ENCODE measurements at regions not wholly inside any gene's neighbourhood (a gene's known extent, or its start where the extent isn't known, plus 50 kb on each side); places are given as distances from the start of the nearest gene placed in this dataset.

DNA sequence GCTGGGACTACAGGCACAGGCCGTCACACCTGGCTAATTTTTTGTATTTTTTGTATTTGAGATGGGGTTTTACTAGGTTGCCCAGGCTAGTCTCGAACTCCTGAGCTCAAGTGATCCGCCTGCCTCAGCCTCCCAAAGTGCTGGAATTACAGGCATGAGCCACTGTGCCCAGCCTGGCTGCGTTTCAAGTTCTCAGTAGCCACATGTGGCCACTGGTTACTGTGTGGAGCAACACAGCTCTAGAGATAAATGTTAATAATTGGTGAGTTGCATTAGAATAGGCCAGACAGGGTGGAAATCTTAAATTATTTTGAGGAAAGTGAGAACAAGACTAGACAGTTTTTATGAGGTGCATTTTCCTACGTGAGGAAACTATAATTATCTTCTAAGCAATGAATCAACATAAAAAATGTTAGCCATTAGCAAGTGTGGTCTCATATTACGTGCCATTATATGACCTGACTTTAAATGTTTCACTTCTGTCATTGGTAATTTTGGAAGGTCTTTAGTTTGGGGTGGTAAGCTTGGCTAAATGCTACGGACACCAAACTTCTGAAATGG, 129.6 kb downstream of the PLEKHG1 start (continued):
- TF ChIP-seq, protein P1, sequence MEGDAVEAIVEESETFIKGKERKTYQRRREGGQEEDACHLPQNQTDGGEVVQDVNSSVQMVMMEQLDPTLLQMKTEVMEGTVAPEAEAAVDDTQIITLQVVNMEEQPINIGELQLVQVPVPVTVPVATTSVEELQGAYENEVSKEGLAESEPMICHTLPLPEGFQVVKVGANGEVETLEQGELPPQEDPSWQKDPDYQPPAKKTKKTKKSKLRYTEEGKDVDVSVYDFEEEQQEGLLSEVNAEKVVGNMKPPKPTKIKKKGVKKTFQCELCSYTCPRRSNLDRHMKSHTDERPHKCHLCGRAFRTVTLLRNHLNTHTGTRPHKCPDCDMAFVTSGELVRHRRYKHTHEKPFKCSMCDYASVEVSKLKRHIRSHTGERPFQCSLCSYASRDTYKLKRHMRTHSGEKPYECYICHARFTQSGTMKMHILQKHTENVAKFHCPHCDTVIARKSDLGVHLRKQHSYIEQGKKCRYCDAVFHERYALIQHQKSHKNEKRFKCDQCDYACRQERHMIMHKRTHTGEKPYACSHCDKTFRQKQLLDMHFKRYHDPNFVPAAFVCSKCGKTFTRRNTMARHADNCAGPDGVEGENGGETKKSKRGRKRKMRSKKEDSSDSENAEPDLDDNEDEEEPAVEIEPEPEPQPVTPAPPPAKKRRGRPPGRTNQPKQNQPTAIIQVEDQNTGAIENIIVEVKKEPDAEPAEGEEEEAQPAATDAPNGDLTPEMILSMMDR (tag by site-specific recombination; IDR thresholded peaks at IDR 0.05): no peak
- TF ChIP-seq ZNF121 (tag by site-specific recombination; IDR thresholded peaks at IDR 0.05) (no peak; the same call in 1 of the 2 replicates), ZNF221 (tag by site-specific recombination; IDR thresholded peaks at IDR 0.05; ENCODE audit: borderline replicate concordance) (0 out of 2 replicates have a peak, but pooled peaks have one; percentile 30), ZNF114 (tag by site-specific recombination; IDR thresholded peaks at IDR 0.05) (no peak), ZNF140 (tag by site-specific recombination; IDR thresholded peaks at IDR 0.05) (no peak), ZNF169 (tag by site-specific recombination; IDR thresholded peaks at IDR 0.05) (no peak), SP7 (tag by site-specific recombination; IDR thresholded peaks at IDR 0.05) (peak; percentile 98), ZNF354C (tag by site-specific recombination; IDR thresholded peaks at IDR 0.05; ENCODE audit: borderline replicate concordance, low read depth) (no peak), ZNF558 (tag by site-specific recombination; IDR thresholded peaks at IDR 0.05) (no peak), ZSCAN30 (tag by site-specific recombination; IDR thresholded peaks at IDR 0.05) (peak; percentile 35; the same call in 1 of the 2 replicates), ZNF174 (tag by site-specific recombination; IDR thresholded peaks at IDR 0.05) (no peak), ZNF560 (tag by site-specific recombination; IDR thresholded peaks at IDR 0.05; ENCODE audit: borderline replicate concordance) (no peak), ZNF274 (IDR thresholded peaks at IDR 0.05; ENCODE audit: low read length) (no peak), ZNF274 (tag by site-specific recombination; IDR thresholded peaks at IDR 0.05; ENCODE audit: borderline replicate concordance) (no peak), ZNF416 (tag by site-specific recombination; IDR thresholded peaks at IDR 0.05) (no peak), ZNF610 (tag by site-specific recombination; IDR thresholded peaks at IDR 0.05; ENCODE audit: borderline replicate concordance) (0 out of 2 replicates have a peak, but pooled peaks have one; percentile 10), SETDB1 (IDR thresholded peaks at IDR 0.05; ENCODE audit: insufficient read length, low read length) (no peak), ZNF776 (tag by site-specific recombination; IDR thresholded peaks at IDR 0.05; ENCODE audit: borderline replicate concordance) (no peak), ZIC2 (tag by site-specific recombination; IDR thresholded peaks at IDR 0.05) (no peak), KLF10 (tag by site-specific recombination; IDR thresholded peaks at IDR 0.05) (no peak)
- TF ChIP-seq, protein P2, sequence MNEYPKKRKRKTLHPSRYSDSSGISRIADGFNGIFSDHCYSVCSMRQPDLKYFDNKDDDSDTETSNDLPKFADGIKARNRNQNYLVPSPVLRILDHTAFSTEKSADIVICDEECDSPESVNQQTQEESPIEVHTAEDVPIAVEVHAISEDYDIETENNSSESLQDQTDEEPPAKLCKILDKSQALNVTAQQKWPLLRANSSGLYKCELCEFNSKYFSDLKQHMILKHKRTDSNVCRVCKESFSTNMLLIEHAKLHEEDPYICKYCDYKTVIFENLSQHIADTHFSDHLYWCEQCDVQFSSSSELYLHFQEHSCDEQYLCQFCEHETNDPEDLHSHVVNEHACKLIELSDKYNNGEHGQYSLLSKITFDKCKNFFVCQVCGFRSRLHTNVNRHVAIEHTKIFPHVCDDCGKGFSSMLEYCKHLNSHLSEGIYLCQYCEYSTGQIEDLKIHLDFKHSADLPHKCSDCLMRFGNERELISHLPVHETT (tag by site-specific recombination; IDR thresholded peaks at IDR 0.05): no peak
- TF ChIP-seq, protein P3, sequence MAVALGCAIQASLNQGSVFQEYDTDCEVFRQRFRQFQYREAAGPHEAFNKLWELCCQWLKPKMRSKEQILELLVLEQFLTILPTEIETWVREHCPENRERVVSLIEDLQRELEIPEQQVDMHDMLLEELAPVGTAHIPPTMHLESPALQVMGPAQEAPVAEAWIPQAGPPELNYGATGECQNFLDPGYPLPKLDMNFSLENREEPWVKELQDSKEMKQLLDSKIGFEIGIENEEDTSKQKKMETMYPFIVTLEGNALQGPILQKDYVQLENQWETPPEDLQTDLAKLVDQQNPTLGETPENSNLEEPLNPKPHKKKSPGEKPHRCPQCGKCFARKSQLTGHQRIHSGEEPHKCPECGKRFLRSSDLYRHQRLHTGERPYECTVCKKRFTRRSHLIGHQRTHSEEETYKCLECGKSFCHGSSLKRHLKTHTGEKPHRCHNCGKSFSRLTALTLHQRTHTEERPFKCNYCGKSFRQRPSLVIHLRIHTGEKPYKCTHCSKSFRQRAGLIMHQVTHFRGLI (tag by site-specific recombination; IDR thresholded peaks at IDR 0.05): no peak
- TF ChIP-seq, protein P4, sequence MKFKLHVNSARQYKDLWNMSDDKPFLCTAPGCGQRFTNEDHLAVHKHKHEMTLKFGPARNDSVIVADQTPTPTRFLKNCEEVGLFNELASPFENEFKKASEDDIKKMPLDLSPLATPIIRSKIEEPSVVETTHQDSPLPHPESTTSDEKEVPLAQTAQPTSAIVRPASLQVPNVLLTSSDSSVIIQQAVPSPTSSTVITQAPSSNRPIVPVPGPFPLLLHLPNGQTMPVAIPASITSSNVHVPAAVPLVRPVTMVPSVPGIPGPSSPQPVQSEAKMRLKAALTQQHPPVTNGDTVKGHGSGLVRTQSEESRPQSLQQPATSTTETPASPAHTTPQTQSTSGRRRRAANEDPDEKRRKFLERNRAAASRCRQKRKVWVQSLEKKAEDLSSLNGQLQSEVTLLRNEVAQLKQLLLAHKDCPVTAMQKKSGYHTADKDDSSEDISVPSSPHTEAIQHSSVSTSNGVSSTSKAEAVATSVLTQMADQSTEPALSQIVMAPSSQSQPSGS (tag by site-specific recombination; IDR thresholded peaks at IDR 0.05; ENCODE audit: low read depth): no peak
- TF ChIP-seq, protein P5, sequence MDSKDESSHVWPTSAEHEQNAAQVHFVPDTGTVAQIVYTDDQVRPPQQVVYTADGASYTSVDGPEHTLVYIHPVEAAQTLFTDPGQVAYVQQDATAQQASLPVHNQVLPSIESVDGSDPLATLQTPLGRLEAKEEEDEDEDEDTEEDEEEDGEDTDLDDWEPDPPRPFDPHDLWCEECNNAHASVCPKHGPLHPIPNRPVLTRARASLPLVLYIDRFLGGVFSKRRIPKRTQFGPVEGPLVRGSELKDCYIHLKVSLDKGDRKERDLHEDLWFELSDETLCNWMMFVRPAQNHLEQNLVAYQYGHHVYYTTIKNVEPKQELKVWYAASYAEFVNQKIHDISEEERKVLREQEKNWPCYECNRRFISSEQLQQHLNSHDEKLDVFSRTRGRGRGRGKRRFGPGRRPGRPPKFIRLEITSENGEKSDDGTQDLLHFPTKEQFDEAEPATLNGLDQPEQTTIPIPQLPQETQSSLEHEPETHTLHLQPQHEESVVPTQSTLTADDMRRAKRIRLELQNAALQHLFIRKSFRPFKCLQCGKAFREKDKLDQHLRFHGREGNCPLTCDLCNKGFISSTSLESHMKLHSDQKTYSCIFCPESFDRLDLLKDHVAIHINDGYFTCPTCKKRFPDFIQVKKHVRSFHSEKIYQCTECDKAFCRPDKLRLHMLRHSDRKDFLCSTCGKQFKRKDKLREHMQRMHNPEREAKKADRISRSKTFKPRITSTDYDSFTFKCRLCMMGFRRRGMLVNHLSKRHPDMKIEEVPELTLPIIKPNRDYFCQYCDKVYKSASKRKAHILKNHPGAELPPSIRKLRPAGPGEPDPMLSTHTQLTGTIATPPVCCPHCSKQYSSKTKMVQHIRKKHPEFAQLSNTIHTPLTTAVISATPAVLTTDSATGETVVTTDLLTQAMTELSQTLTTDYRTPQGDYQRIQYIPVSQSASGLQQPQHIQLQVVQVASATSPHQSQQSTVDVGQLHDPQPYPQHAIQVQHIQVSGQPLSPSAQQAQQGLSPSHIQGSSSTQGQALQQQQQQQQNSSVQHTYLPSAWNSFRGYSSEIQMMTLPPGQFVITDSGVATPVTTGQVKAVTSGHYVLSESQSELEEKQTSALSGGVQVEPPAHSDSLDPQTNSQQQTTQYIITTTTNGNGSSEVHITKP (tag by site-specific recombination; IDR thresholded peaks at IDR 0.05): peak; percentile 35
- TF ChIP-seq, protein P6, sequence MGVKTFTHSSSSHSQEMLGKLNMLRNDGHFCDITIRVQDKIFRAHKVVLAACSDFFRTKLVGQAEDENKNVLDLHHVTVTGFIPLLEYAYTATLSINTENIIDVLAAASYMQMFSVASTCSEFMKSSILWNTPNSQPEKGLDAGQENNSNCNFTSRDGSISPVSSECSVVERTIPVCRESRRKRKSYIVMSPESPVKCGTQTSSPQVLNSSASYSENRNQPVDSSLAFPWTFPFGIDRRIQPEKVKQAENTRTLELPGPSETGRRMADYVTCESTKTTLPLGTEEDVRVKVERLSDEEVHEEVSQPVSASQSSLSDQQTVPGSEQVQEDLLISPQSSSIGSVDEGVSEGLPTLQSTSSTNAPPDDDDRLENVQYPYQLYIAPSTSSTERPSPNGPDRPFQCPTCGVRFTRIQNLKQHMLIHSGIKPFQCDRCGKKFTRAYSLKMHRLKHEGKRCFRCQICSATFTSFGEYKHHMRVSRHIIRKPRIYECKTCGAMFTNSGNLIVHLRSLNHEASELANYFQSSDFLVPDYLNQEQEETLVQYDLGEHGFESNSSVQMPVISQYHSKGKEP (tag by site-specific recombination; IDR thresholded peaks at IDR 0.05): peak; percentile 86
- TF ChIP-seq, protein P7, sequence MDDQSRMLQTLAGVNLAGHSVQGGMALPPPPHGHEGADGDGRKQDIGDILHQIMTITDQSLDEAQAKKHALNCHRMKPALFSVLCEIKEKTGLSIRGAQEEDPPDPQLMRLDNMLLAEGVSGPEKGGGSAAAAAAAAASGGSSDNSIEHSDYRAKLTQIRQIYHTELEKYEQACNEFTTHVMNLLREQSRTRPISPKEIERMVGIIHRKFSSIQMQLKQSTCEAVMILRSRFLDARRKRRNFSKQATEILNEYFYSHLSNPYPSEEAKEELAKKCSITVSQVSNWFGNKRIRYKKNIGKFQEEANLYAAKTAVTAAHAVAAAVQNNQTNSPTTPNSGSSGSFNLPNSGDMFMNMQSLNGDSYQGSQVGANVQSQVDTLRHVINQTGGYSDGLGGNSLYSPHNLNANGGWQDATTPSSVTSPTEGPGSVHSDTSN (CRISPR knock-in tag; IDR thresholded peaks at IDR 0.05): no peak
